Peyer's patch (tissue), 4 donors: ENCODE measurements at regions not wholly inside any gene's neighbourhood (a gene's known extent, or its start where the extent isn't known, plus 50 kb on each side); places are given as distances from the start of the nearest gene placed in this dataset.
"Not testable (repeated sequence)": the region's sequence is repeated elsewhere in the genome, so short reads cannot be mapped to it uniquely, and the experiment has no call there.

Experiments
- CTCF ChIP-seq, 6 experiments: fragments of 450-650 bp in 4 of 6; fragments of 200-600 bp in 2 of 6; sonication (generic) in 1 of 6; IDR thresholded peaks; one replicate each; pipeline ENCODE4 v1.5.1; 2017 to 2019; ENCODE audit warnings: antibody characterized with exemption in 6 of 6, mild to moderate bottlenecking in 3 of 6, moderate library complexity in 1 of 6
- POLR2A ChIP-seq, 2 donors: fragments of 450-650 bp; IDR thresholded peaks; one replicate each; pipeline ENCODE4 v1.5.1; 2017; ENCODE audit warnings: antibody characterized with exemption in 2 of 2, mild to moderate bottlenecking in 2 of 2, moderate library complexity in 2 of 2

DNA sequence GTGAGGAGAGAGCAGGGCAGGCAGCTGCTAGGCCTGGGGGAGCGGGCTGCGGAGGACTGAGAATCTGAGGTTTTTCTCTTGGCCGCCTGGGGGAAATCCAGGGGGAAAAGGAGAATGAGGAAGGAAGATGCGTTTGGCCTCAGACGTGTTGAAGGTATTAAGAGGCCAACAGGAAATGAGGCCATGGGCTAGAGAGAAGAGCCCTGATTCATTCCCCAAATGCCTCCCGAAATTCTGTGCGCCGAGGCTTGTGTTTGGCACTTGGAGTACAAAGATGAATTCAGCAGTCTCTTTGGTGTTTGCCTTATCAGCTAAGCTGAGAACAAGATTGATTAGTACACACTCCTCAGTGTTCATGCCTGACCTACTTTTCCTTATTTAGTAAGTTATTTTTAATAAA is 68.1 kb downstream of the SPDYE17 start:
- TF ChIP-seq CTCF, POLR2A (IDR thresholded peaks at IDR 0.05): not testable (repeated sequence)
